Vagina (tissue), 2 donors: ENCODE measurements at regions not wholly inside any gene's neighbourhood (a gene's known extent, or its start where the extent isn't known, plus 50 kb on each side); places are given as distances from the start of the nearest gene placed in this dataset.

Experiments
- POLR2A ChIP-seq, 2 donors: fragments of 450-650 bp; IDR thresholded peaks; one replicate each; pipeline ENCODE4 v1.6.1; 2017; ENCODE audit warnings: antibody characterized with exemption in 2 of 2, mild to moderate bottlenecking in 2 of 2, moderate library complexity in 2 of 2
- POLR2AphosphoS5 ChIP-seq, 2 donors: sonication (generic); formaldehyde crosslinking; IDR thresholded peaks; one replicate each; pipeline ENCODE4 v1.9.0; 2017; ENCODE audit warnings: antibody characterized with exemption in 2 of 2, mild to moderate bottlenecking in 2 of 2, low read depth in 1 of 2; ENCODE audit not compliant: insufficient read depth in 1 of 2
- TF ChIP-seq, protein P1 (sequence below), 3 experiments: fragments of 450-650 bp in 2 of 3; fragments of 200-600 bp in 1 of 3; sonication (generic) in 1 of 3; IDR thresholded peaks; one replicate each; pipeline ENCODE4 v1.5.1; 2017 to 2019; ENCODE audit warnings: antibody characterized with exemption in 3 of 3, mild to moderate bottlenecking in 2 of 3, moderate library complexity in 2 of 3

- TF ChIP-seq, protein P1, sequence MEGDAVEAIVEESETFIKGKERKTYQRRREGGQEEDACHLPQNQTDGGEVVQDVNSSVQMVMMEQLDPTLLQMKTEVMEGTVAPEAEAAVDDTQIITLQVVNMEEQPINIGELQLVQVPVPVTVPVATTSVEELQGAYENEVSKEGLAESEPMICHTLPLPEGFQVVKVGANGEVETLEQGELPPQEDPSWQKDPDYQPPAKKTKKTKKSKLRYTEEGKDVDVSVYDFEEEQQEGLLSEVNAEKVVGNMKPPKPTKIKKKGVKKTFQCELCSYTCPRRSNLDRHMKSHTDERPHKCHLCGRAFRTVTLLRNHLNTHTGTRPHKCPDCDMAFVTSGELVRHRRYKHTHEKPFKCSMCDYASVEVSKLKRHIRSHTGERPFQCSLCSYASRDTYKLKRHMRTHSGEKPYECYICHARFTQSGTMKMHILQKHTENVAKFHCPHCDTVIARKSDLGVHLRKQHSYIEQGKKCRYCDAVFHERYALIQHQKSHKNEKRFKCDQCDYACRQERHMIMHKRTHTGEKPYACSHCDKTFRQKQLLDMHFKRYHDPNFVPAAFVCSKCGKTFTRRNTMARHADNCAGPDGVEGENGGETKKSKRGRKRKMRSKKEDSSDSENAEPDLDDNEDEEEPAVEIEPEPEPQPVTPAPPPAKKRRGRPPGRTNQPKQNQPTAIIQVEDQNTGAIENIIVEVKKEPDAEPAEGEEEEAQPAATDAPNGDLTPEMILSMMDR (IDR thresholded peaks at IDR 0.05) = no peak
- TF ChIP-seq POLR2AphosphoS5 (IDR thresholded peaks at IDR 0.05; ENCODE audit: insufficient read depth in 1 of 2, low read depth in 1 of 2) (no peak), POLR2A (IDR thresholded peaks at IDR 0.05) (no peak)
Observed at GRCh38 chr6:16840725-16841124, 79.5 kb upstream of the ATXN1 start.
